ENCODE measurements at regions not wholly inside any gene's neighbourhood (a gene's known extent, or its start where the extent isn't known, plus 50 kb on each side); places are given as distances from the start of the nearest gene placed in this dataset.

GRCh38 chr14:105818712-105819005, 292.3 kb downstream of the TMEM121 start:
- no peak for DNase-seq (ENCODE audit: low read depth)
- no peak overlapping the region for H3K4me3 ChIP-seq (ENCODE audit: low read depth, low read length)
- TF ChIP-seq, protein P1, sequence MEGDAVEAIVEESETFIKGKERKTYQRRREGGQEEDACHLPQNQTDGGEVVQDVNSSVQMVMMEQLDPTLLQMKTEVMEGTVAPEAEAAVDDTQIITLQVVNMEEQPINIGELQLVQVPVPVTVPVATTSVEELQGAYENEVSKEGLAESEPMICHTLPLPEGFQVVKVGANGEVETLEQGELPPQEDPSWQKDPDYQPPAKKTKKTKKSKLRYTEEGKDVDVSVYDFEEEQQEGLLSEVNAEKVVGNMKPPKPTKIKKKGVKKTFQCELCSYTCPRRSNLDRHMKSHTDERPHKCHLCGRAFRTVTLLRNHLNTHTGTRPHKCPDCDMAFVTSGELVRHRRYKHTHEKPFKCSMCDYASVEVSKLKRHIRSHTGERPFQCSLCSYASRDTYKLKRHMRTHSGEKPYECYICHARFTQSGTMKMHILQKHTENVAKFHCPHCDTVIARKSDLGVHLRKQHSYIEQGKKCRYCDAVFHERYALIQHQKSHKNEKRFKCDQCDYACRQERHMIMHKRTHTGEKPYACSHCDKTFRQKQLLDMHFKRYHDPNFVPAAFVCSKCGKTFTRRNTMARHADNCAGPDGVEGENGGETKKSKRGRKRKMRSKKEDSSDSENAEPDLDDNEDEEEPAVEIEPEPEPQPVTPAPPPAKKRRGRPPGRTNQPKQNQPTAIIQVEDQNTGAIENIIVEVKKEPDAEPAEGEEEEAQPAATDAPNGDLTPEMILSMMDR (conservative IDR thresholded peaks at IDR 0.05; ENCODE audit: low read depth, low read length) = no peak

GRCh38 chr14:105830171-105830570, 303.8 kb downstream of the TMEM121 start:
- DNase-seq (ENCODE audit: low read depth) = no peak
- TF ChIP-seq, protein P1 (conservative IDR thresholded peaks at IDR 0.05; ENCODE audit: low read depth, low read length) = no peak
- H3K4me3 ChIP-seq (ENCODE audit: low read depth, low read length) = no peak overlapping the region

DNA sequence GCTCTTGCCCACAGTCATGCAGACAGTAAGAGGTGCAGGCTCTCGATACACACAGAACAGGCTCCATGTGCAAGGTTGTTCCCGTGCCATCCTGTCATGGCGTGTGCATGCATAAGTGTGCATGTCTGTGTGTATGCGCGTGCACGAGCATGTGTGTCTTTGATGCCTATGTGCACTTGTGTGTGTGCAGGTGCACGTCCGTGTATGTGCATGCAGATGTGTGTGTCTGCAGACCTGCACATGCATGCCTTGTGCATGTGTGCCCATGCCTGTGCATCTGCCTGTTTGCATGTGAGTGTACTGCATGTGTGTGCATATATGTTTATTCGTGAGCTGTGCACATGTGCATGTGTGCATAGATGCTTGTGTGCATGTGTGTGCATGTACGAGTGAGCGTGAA, 309.8 kb downstream of the TMEM121 start:
- H3K4me3 ChIP-seq (ENCODE audit: low read depth, low read length) = no peak overlapping the region
- TF ChIP-seq, protein P1 (conservative IDR thresholded peaks at IDR 0.05; ENCODE audit: low read depth, low read length) = no peak

DNA sequence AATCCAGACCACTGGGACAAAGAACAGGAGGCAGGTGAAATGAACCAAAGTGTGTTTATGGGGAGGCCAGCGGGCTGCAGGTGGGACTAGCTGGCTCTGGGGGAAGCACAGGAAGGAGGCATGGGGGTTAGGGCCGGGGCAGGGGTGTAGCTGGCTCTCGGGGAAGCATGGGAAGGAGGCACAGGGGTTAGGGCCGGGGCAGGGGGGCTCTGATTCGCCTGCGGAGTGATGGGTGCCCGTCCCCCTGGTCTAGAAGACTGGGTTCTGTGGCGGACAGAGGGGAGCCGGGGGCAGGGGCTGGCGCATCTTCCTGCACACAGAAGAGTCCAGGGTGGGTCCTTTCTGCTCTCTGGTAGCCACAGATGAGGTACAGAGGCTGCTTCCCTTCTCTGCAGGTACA, 310.3 kb downstream of the TMEM121 start:
- no peak for DNase-seq (ENCODE audit: low read depth)
- TF ChIP-seq, protein P1 (conservative IDR thresholded peaks at IDR 0.05; ENCODE audit: low read depth, low read length) = no peak

More for the DNA sequence above, 309.8 kb downstream of the TMEM121 start:
- no peak for DNase-seq (ENCODE audit: low read depth)

DNA sequence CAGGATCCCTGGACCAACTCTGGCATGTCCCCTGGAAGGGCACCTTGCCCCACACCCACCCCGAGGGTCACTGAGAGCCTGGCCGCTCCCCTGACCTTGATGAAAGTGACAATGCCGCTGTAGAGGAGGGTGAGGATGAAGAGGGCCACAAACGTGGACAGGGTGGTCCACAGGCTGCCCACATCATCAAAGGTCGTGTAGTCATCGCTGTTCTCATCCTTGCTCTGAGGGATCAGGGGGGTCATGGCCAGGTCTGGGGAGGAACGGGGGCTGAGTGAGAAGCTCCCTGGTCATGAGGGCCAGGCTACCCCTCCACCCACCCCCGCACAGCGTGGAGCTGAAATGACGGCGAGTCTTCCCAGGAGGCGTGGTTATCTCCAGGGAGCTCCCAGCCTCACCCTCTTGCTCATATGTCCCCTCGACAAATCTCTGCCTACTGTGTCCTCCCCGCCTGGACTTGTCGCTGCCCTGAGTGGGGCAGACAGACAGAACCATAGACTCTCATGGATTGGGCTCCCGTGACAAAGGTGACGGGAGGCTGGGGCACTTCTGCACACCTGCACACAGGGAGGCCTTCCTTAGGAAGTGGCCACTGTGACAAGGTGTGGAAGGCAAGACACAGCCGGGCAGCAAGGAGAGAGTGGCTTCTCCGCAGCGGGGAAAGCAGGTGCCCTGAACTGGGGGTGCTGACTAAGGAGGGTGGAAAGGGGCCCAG, 311.1 kb downstream of the TMEM121 start:
- no peak for DNase-seq (ENCODE audit: low read depth)
- no peak overlapping the region for H3K4me3 ChIP-seq (ENCODE audit: low read depth, low read length)
- TF ChIP-seq, protein P1 (conservative IDR thresholded peaks at IDR 0.05; ENCODE audit: low read depth, low read length) = no peak

More for the DNA sequence above, 310.3 kb downstream of the TMEM121 start:
- no peak overlapping the region for H3K4me3 ChIP-seq (ENCODE audit: low read depth, low read length)

GRCh38 chr14:105838107-105838506, 311.7 kb downstream of the TMEM121 start:
- no peak for DNase-seq (ENCODE audit: low read depth)
- TF ChIP-seq, protein P1 (conservative IDR thresholded peaks at IDR 0.05; ENCODE audit: low read depth, low read length) = no peak
- H3K4me3 ChIP-seq (ENCODE audit: low read depth, low read length) = no peak overlapping the region
